Gastroesophageal sphincter (tissue), 4 donors: ENCODE measurements at regions not wholly inside any gene's neighbourhood (a gene's known extent, or its start where the extent isn't known, plus 50 kb on each side); places are given as distances from the start of the nearest gene placed in this dataset.

Experiments used
- ATAC-seq: fragments of 150-250 bp; one replicate; pipeline ENCODE4 v1.9.1; 2016; ENCODE audit warnings: mild to moderate bottlenecking, moderate library complexity
- H3K27ac ChIP-seq, 4 donors: fragments of 200-600 bp; sonication (generic) in 3 of 4; 1 replicate in 3 of 4; 2 replicates in 1 of 4; pipeline ENCODE4 v1.5.1; 2016 to 2019
- H3K27me3 ChIP-seq: fragments of 200-600 bp; sonication (generic); one replicate; pipeline ENCODE4 v1.5.1; 2019
- H3K36me3 ChIP-seq, 2 donors: fragments of 200-600 bp; sonication (generic); one replicate each; pipeline ENCODE4 v1.5.1; 2019; ENCODE audit warnings: control low read depth in 1 of 2
- H3K4me1 ChIP-seq, 3 donors: fragments of 200-600 bp; sonication (generic); 1 replicate in 2 of 3; 2 replicates in 1 of 3; pipeline ENCODE4 v1.5.1; 2016 to 2019; ENCODE audit warnings: control low read depth in 2 of 3
- H3K4me3 ChIP-seq, 2 donors: fragments of 200-600 bp; sonication (generic); one replicate each; pipeline ENCODE4 v1.5.1; 2019; ENCODE audit warnings: mild to moderate bottlenecking in 1 of 2, moderate library complexity in 1 of 2
- H3K9me3 ChIP-seq, 3 donors: fragments of 200-600 bp; sonication (generic); one replicate each; pipeline ENCODE4 v1.5.1; 2017 to 2019; ENCODE audit warnings: control low read depth in 2 of 3
- EP300 ChIP-seq: sonication (generic); formaldehyde crosslinking; IDR thresholded peaks from one replicate; pipeline ENCODE4 v1.6.1; 2017; ENCODE audit warnings: antibody characterized with exemption, mild to moderate bottlenecking
- POLR2A ChIP-seq, 2 donors: fragments of 450-650 bp; IDR thresholded peaks; one replicate each; pipeline ENCODE4 v1.6.1; 2017; ENCODE audit warnings: antibody characterized with exemption in 2 of 2, mild to moderate bottlenecking in 2 of 2, moderate library complexity in 1 of 2
- POLR2AphosphoS5 ChIP-seq: sonication (generic); formaldehyde crosslinking; IDR thresholded peaks from one replicate; pipeline ENCODE4 v1.6.1; 2017; ENCODE audit warnings: antibody characterized with exemption
- WGBS, 2 donors: methylation state at CpG; one replicate each; pipeline ENCODE4 v1.1.5; 2018; ENCODE audit warnings: low coverage in 1 of 2; 5-methylcytosine and 5-hydroxymethylcytosine counted together
- TF ChIP-seq, protein P1 (sequence below), 4 experiments: fragments of 200-600 bp in 2 of 4; fragments of 450-650 bp in 2 of 4; sonication (generic) in 1 of 4; IDR thresholded peaks; one replicate each; pipeline ENCODE4 v1.5.1; 2017 to 2019; ENCODE audit warnings: antibody characterized with exemption in 4 of 4, mild to moderate bottlenecking in 2 of 4, moderate library complexity in 2 of 4

DNA sequence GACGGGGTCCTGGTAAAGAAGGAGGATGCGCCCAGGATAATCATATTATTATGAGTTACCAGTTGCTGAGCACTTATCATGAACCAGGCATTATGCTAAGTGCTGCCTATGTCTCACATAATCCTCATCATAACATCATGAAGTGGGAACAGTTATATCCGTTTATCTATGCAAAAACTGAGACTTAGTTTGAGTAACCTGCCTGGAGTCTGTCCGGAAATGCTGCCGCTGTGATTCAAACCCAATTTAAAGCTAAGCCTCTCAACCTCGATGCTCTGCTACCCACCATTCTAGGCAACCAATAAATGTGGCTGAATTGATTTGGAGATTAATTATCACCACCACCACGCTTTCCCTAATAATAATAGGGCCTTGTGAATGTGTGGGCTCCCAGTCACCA is 111.5 kb upstream of the CLMP start:
- no peaks in the 10 kb centered on the region for H3K9me3 ChIP-seq
- 90 to 98% methylated on average over 3 to 6 of the region's 7 CpGs for WGBS, 2 donors
- H3K27ac ChIP-seq: no peak overlapping the region
- TF ChIP-seq, protein P1, sequence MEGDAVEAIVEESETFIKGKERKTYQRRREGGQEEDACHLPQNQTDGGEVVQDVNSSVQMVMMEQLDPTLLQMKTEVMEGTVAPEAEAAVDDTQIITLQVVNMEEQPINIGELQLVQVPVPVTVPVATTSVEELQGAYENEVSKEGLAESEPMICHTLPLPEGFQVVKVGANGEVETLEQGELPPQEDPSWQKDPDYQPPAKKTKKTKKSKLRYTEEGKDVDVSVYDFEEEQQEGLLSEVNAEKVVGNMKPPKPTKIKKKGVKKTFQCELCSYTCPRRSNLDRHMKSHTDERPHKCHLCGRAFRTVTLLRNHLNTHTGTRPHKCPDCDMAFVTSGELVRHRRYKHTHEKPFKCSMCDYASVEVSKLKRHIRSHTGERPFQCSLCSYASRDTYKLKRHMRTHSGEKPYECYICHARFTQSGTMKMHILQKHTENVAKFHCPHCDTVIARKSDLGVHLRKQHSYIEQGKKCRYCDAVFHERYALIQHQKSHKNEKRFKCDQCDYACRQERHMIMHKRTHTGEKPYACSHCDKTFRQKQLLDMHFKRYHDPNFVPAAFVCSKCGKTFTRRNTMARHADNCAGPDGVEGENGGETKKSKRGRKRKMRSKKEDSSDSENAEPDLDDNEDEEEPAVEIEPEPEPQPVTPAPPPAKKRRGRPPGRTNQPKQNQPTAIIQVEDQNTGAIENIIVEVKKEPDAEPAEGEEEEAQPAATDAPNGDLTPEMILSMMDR (IDR thresholded peaks at IDR 0.05): no peak
- no peak for TF ChIP-seq POLR2A (IDR thresholded peaks at IDR 0.05)
- no peak for TF ChIP-seq POLR2AphosphoS5
- TF ChIP-seq EP300: no peak
- H3K4me3 ChIP-seq: no peak overlapping the region
- no peaks in the 10 kb centered on the region for H3K36me3 ChIP-seq
- peaks cover 6% of the 10 kb centered on the region for H3K27me3 ChIP-seq
- ATAC-seq: no peak
- peaks cover 0 to 21% (median 0%) of the 10 kb centered on the region in 3 donors for H3K4me1 ChIP-seq

DNA sequence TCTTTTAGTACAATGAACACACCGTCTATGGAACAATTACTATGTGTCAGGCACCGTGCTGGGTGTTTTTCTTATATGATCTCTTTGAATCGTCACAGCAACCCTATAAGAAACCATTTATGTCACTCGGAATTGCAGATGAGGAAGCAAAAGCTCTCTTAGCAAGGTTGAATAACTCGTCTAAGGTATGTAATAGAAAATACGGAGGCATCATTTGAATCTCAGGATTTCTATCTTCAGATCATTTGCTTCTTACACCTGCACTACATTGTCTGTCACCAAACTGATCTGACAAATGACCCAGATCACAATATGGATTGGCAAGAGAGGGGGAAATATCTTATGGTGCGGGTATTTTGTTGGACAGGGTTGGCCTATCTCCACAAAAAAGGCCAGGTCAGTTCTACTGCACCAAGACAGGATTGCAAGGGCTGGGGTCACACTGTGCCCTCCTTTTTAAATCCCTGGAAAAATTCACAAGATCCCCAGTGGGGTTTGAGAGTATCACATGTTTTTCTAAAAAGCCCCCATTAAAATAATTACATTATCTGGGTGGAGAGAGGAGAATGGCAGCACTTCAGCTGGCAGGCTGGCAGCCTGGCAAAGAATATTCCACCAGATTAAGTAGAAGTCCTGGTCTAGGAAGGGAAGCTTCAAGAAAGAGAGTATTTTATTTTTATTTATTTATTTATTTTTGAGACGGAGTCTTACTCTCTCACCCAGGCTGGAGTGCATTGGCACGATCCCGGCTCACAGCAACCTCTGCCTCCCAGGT is 110.7 kb upstream of the CLMP start:
- no peaks in the 10 kb centered on the region for H3K9me3 ChIP-seq
- ATAC-seq: no peak
- H3K27me3 ChIP-seq: peaks cover 6% of the 10 kb centered on the region
- no peak overlapping the region for H3K27ac ChIP-seq
- H3K4me1 ChIP-seq: peaks cover 0 to 27% (median 0%) of the 10 kb centered on the region in 3 donors
- no peak overlapping the region for H3K4me3 ChIP-seq
- TF ChIP-seq POLR2AphosphoS5 (no peak), POLR2A (IDR thresholded peaks at IDR 0.05) (no peak), EP300 (no peak)
- TF ChIP-seq, protein P1 (IDR thresholded peaks at IDR 0.05): no peak
- H3K36me3 ChIP-seq: no peaks in the 10 kb centered on the region
- whole genome bisulfite sequencing, 2 donors: 86 to 88% methylated on average over 7 to 10 of the region's 10 CpGs

DNA sequence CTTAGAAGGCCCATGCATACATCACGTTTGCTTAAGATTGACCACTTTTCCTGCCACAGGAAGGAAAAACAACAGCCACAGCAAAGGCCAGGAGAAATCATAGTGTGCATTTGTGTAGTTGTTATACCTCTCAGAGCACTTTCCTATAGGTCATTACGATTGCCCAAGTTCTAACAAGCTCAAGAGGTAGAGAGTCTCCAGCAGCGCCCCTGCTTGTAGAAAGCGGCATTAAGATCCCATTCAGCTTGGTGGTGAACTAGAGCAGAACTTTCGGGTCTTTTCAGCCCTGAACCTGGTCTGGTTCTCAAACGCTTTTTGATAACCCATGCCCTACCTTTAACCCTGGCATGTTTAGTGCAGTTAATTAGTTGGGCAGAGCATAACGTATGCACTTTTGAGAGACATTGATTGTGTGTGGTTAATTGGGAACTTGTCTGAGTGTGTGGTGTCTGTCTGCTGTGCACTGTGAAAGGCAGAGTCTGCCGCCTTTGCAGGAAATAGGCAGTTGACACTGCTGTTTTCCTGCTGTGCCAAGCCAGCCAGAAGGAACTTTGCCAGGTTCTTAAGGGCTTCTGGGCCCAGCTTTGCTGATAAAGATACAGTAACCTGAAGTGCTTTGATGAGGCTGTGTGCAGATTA is 109.9 kb upstream of the CLMP start:
- no peaks in the 10 kb centered on the region for H3K36me3 ChIP-seq
- TF ChIP-seq, protein P1 (IDR thresholded peaks at IDR 0.05): no peak
- no peak for TF ChIP-seq POLR2A (IDR thresholded peaks at IDR 0.05)
- no peak for TF ChIP-seq POLR2AphosphoS5
- no peak for TF ChIP-seq EP300
- no peak overlapping the region for H3K27ac ChIP-seq
- WGBS, 2 donors: 83 to 88% methylated on average over 6 to 7 of the region's 8 CpGs
- H3K4me3 ChIP-seq: no peak overlapping the region
- H3K27me3 ChIP-seq: peaks cover 9% of the 10 kb centered on the region
- peaks cover 0 to 27% (median 0%) of the 10 kb centered on the region in 3 donors for H3K4me1 ChIP-seq
- H3K9me3 ChIP-seq: no peaks in the 10 kb centered on the region
- no peak for ATAC-seq

DNA sequence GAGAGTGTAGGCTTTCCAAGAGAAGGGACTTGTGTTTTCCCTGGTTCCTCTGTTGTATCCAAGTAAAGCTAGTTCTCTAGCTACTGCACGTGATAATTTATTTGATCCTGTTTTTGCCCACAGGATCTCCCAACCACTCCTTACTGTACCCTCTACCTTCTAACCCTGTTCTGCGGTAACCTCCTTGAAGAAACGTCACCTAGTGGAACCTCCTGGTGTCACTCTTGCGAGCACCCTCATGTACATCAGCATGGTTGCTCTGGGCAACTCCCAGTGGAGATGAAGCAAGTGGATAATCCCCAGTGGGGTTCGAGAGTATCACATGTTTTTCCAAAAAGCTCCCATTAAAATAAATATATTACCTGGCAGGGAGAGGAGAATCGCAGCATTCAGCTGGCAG is 108.9 kb upstream of the CLMP start:
- H3K36me3 ChIP-seq: no peaks in the 10 kb centered on the region
- ATAC-seq: no peak
- no peaks in the 10 kb centered on the region for H3K9me3 ChIP-seq
- H3K27me3 ChIP-seq: peaks cover 18% of the 10 kb centered on the region
- no peak overlapping the region for H3K27ac ChIP-seq
- H3K4me3 ChIP-seq: no peak overlapping the region
- peaks cover 0 to 27% (median 0%) of the 10 kb centered on the region in 3 donors for H3K4me1 ChIP-seq
- WGBS, 2 donors: 92% methylated on average over 4 to 6 of the region's 6 CpGs
- TF ChIP-seq, protein P1 (IDR thresholded peaks at IDR 0.05): no peak
- TF ChIP-seq EP300: no peak
- no peak for TF ChIP-seq POLR2A (IDR thresholded peaks at IDR 0.05)
